Nephron (organoid): ENCODE measurements at regions not wholly inside any gene's neighbourhood (a gene's known extent, or its start where the extent isn't known, plus 50 kb on each side); places are given as distances from the start of the nearest gene placed in this dataset.
A peak's percentile ranks its signal among the peaks of the same experiment; 100 is the strongest.

Experiments
- H3K27ac Mint-ChIP-seq, 3 experiments: 2 replicates each; pipeline ENCODE4 v1.8.0; 2020; ENCODE audit warnings: mixed read lengths in 3 of 3, mild to moderate bottlenecking in 2 of 3, moderate library complexity in 1 of 3
- H3K27me3 Mint-ChIP-seq: 2 replicates; pipeline ENCODE4 v1.8.0; 2021; ENCODE audit warnings: low read depth, mild to moderate bottlenecking, moderate library complexity, mixed read lengths
- H3K36me3 Mint-ChIP-seq: 2 replicates; pipeline ENCODE4 v1.8.0; 2020; ENCODE audit warnings: low read depth, mixed read lengths
- H3K4me1 Mint-ChIP-seq: 2 replicates; pipeline ENCODE4 v1.8.0; 2020; ENCODE audit warnings: mixed read lengths
- H3K4me3 Mint-ChIP-seq, 3 experiments: 2 replicates each; pipeline ENCODE4 v1.8.0; 2020; ENCODE audit warnings: mild to moderate bottlenecking in 3 of 3, mixed read lengths in 3 of 3, moderate library complexity in 2 of 3
- H3K9me3 Mint-ChIP-seq: 2 replicates; pipeline ENCODE4 v1.8.0; 2020; ENCODE audit warnings: mixed read lengths
- TF ChIP-seq, protein P1 (sequence below), 3 experiments: fragments of 200-600 bp; sonication (generic); IDR thresholded peaks; one replicate each; pipeline ENCODE4 v1.5.0; 2021; ENCODE audit warnings: antibody characterized with exemption in 3 of 3; ENCODE audit not compliant: unreplicated experiment in 3 of 3

DNA sequence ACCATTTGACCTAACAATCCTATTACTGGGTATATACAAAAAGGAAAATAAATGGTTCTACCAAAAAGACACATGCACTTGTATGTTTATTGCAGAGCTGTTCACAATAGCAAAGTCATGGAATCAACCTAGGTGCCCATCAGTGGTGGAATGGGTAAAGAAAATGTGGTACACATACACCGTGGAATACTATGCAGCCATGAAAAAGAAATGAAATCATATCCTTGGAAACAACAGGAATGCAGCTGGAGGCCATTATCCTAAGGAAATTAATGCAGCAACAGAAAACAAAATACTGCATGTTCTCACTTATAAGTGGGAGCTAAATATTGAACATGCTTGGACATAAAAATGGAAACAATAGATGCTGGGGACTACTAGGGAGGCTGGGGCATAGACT is 534.1 kb upstream of the SGCD start:
- Mint-ChIP-seq H3K27ac (no peak overlapping the region), H3K4me1 (no peaks in the 10 kb centered on the region), H3K27me3 (no peaks in the 10 kb centered on the region), H3K4me3 (no peak overlapping the region), H3K9me3 (peaks cover 39% of the 10 kb centered on the region), H3K36me3 (peaks cover 7% of the 10 kb centered on the region)
- TF ChIP-seq, protein P1, sequence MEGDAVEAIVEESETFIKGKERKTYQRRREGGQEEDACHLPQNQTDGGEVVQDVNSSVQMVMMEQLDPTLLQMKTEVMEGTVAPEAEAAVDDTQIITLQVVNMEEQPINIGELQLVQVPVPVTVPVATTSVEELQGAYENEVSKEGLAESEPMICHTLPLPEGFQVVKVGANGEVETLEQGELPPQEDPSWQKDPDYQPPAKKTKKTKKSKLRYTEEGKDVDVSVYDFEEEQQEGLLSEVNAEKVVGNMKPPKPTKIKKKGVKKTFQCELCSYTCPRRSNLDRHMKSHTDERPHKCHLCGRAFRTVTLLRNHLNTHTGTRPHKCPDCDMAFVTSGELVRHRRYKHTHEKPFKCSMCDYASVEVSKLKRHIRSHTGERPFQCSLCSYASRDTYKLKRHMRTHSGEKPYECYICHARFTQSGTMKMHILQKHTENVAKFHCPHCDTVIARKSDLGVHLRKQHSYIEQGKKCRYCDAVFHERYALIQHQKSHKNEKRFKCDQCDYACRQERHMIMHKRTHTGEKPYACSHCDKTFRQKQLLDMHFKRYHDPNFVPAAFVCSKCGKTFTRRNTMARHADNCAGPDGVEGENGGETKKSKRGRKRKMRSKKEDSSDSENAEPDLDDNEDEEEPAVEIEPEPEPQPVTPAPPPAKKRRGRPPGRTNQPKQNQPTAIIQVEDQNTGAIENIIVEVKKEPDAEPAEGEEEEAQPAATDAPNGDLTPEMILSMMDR (IDR thresholded peaks at IDR 0.05; ENCODE audit: unreplicated experiment in 3 of 3): no peak

DNA sequence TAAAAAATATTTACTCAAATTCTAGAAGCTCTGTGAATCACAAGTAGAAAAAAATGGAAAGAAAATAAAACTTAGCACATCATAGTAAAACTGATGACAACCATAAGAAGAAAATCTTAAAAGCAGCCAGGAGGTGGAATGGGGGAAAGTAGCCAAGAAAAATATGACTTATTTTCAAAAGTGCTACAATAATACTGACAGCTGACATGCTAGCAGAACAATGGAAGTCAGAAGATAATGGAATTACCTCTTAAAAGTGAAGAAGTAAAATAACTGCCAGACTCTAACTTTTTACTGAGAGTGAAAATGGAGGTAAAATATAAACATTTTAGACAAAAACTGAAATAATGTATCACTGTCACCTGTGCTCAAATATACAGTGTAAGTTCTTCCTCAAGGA is 532.2 kb upstream of the SGCD start:
- Mint-ChIP-seq H3K4me1 (no peaks in the 10 kb centered on the region), H3K27ac (no peak overlapping the region), H3K36me3 (peaks cover 7% of the 10 kb centered on the region), H3K27me3 (no peaks in the 10 kb centered on the region), H3K9me3 (peaks cover 38% of the 10 kb centered on the region), H3K4me3 (no peak overlapping the region)
- TF ChIP-seq, protein P1 (IDR thresholded peaks at IDR 0.05; ENCODE audit: unreplicated experiment in 3 of 3): no peak

DNA sequence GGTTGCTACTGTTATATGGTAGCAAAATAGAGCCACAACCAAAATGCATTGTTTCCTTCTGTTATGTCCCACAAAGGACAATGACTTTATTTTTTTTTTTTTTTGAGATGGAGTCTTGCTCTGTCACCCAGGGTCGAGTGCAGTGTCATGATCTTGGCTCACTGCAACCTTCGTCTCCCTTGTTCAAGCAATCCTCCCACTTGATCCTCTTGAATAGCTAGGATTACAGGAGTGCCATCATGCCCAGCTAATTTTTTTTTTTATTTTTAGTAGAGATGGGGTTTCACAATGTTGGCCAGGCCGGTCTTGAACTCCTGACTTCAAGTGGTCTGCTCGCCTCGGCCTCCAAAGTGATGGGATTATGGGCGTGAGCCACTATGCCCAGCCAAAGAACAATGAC is 527.7 kb upstream of the SGCD start:
- TF ChIP-seq, protein P1 (IDR thresholded peaks at IDR 0.05; ENCODE audit: unreplicated experiment in 3 of 3): no peak
- Mint-ChIP-seq H3K4me1 (no peaks in the 10 kb centered on the region), H3K4me3 (no peak overlapping the region), H3K9me3 (peaks cover 23% of the 10 kb centered on the region), H3K27me3 (no peaks in the 10 kb centered on the region), H3K27ac (no peak overlapping the region), H3K36me3 (peaks cover 7% of the 10 kb centered on the region)

DNA sequence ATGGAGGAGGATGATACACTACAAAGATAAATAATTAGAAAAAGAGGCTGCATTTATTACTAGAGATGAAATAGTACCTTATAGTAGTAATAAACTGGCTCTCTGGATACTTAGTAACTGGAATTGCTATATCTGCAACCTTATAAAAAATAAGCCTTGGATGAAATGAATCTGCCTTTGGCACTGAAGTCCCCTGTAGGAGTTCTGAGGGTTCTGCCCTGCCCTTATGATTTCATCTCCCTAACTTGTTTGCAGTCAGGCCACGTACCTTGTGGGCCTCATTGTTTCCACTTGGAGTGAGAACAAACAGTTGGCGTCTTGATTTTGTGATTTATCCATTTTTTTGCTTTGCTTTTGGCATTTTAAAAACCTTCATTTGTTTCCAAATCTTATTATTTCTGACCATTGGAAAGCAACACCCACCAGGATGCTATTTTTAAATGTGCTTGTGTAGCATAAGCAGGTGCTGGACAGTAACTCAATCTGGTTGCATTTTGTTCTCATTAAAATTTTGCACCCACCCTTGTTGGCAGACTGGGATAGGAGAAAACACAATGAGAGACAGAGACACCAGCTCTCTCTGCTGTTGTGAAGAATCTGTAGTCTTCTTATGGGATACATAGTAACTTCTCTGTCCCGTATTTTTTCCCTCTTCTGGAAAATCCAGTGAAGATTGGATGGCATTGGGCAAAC is 518.9 kb upstream of the SGCD start:
- no peaks in the 10 kb centered on the region for H3K9me3 Mint-ChIP-seq
- no peak overlapping the region for H3K4me3 Mint-ChIP-seq
- no peaks in the 10 kb centered on the region for H3K27me3 Mint-ChIP-seq
- H3K4me1 Mint-ChIP-seq: peaks cover 22% of the 10 kb centered on the region
- H3K36me3 Mint-ChIP-seq: no peaks in the 10 kb centered on the region
- TF ChIP-seq, protein P1 (IDR thresholded peaks at IDR 0.05; ENCODE audit: unreplicated experiment in 3 of 3): no peak
- H3K27ac Mint-ChIP-seq: peak overlapping the region in 1 of 3 experiments; percentile 31

DNA sequence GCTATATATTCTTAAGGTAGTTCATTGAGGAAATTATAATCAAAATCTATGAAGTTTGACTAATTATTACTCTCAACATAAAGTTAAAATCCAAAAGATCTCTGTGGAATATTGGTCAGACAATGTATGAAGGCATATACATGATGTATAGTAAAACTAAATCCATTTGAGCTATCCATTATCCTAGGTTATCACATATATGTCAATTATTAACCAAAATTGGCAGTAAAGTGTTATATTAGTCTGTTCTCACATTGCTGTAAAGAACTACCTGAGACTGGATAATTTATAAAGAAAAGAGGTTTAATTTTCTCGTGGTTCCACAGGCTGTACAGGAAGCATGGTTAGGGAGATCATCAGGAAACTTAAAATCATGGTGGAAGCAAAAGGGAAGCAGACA is 511.7 kb upstream of the SGCD start:
- H3K36me3 Mint-ChIP-seq: no peaks in the 10 kb centered on the region

More for the DNA sequence above, 511.7 kb upstream of the SGCD start:
- H3K27me3 Mint-ChIP-seq: no peaks in the 10 kb centered on the region
- H3K4me1 Mint-ChIP-seq: peaks cover 10% of the 10 kb centered on the region
- H3K27ac Mint-ChIP-seq: no peak overlapping the region
- H3K9me3 Mint-ChIP-seq: no peaks in the 10 kb centered on the region
- no peak overlapping the region for H3K4me3 Mint-ChIP-seq
- TF ChIP-seq, protein P1 (IDR thresholded peaks at IDR 0.05; ENCODE audit: unreplicated experiment in 3 of 3): no peak
